Transverse colon (tissue), 4 donors: ENCODE measurements at regions not wholly inside any gene's neighbourhood (a gene's known extent, or its start where the extent isn't known, plus 50 kb on each side); places are given as distances from the start of the nearest gene placed in this dataset.

Experiments used
- DNase-seq: peaks from one replicate; pipeline ENCODE4 v3.0.0-alpha.2; 2019
- H3K27ac ChIP-seq, 4 donors: fragments of 200-600 bp; sonication (generic); 2 replicates each; pipeline ENCODE4 v1.5.1; 2016 to 2018; ENCODE audit warnings: inconsistent platforms in 4 of 4
- H3K27me3 ChIP-seq: fragments of 200-600 bp; sonication (generic); 2 replicates; pipeline ENCODE4 v1.5.1; 2017; ENCODE audit warnings: inconsistent platforms
- H3K36me3 ChIP-seq, 4 donors: fragments of 200-600 bp; sonication (generic); 2 replicates each; pipeline ENCODE4 v1.5.1; 2017 to 2019; ENCODE audit warnings: inconsistent platforms in 4 of 4
- H3K4me1 ChIP-seq, 4 donors: fragments of 200-600 bp; sonication (generic); 2 replicates each; pipeline ENCODE4 v1.5.1; 2017 to 2020; ENCODE audit warnings: inconsistent platforms in 4 of 4
- H3K4me3 ChIP-seq, 4 donors: fragments of 200-600 bp; sonication (generic); 1 replicate in 1 of 4; 2 replicates in 3 of 4; pipeline versions ENCODE4 v1.5.1 to v1.6.1; 2017 to 2019; ENCODE audit warnings: inconsistent platforms in 4 of 4
- H3K9me3 ChIP-seq, 2 donors: fragments of 200-600 bp; sonication (generic); 2 replicates each; pipeline ENCODE4 v1.5.1; 2017 to 2019; ENCODE audit warnings: inconsistent platforms in 2 of 2
- EP300 ChIP-seq: sonication (generic); formaldehyde crosslinking; IDR thresholded peaks from one replicate; pipeline ENCODE4 v1.6.1; 2017; ENCODE audit warnings: antibody characterized with exemption, low read depth
- POLR2A ChIP-seq: fragments of 450-650 bp; IDR thresholded peaks from one replicate; pipeline ENCODE4 v1.6.1; 2016; ENCODE audit warnings: antibody characterized with exemption, mild to moderate bottlenecking, moderate library complexity
- POLR2AphosphoS5 ChIP-seq, 3 donors: sonication (generic); formaldehyde crosslinking; IDR thresholded peaks; one replicate each; pipeline ENCODE4 v1.6.1; 2016; ENCODE audit warnings: antibody characterized with exemption in 3 of 3
- WGBS, 2 donors: methylation state at CpG; one replicate each; pipeline ENCODE4 v1.1.5; 2018; ENCODE audit warnings: low coverage in 1 of 2; 5-methylcytosine and 5-hydroxymethylcytosine counted together
- in situ Hi-C, 4 donors: fragments of 200-750 bp; cut with MboI; loops; one replicate each; pipeline versions ENCODE4 v1.15.0 to v1.15.1; 2017; ENCODE audit warnings: low sequenced_read_pairs in 3 of 4, low pct_ligation_motif_present in 1 of 4, low pct_unique_long_range_greater_than_20kb in 1 of 4
- intact Hi-C: fragments of 100-400 bp; cut with DNase I; formaldehyde crosslinking; loops from one replicate; pipeline ENCODE4 v1.15.1; 2023; ENCODE audit warnings: low total_unique reads
- TF ChIP-seq, protein P1 (sequence below), 5 experiments: fragments of 200-600 bp in 3 of 5; fragments of 450-650 bp in 2 of 5; sonication (generic) in 3 of 5; IDR thresholded peaks; 1 replicate in 2 of 5; 2 replicates in 3 of 5; pipeline ENCODE4 v1.5.1; 2016 to 2017; ENCODE audit warnings: antibody characterized with exemption in 5 of 5, inconsistent platforms in 3 of 5, mild to moderate bottlenecking in 2 of 5, moderate library complexity in 1 of 5

DNA sequence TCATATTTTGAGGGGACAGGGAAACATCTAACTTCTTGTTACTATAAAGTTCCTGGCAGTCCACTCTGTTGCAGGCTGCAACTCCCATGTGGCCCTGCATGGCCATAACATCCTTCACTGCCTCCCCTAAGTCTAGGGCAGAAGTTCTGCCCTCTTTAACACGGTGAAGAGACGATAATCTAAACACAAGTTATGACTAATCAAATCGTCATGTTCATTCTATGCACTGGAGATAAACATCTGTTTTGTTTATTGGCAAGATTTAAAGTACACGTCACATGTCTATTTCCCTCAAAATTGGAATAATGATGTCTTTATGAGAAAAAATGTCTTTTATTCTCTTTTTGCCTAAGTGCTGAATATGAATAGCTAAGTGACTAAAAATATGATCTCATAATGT lies 1629.4 kb downstream of the PCDH9 start:
- no peak overlapping the region for H3K4me3 ChIP-seq
- H3K4me1 ChIP-seq = no peaks in the 10 kb centered on the region
- H3K9me3 ChIP-seq = no peaks in the 10 kb centered on the region
- in situ Hi-C loops = no loop called here
- WGBS, 2 donors = 44 to 57% methylated on average over 4 of the region's 4 CpGs
- TF ChIP-seq POLR2A (no peak), EP300 (no peak), POLR2AphosphoS5 (IDR thresholded peaks at IDR 0.05) (no peak)
- TF ChIP-seq, protein P1, sequence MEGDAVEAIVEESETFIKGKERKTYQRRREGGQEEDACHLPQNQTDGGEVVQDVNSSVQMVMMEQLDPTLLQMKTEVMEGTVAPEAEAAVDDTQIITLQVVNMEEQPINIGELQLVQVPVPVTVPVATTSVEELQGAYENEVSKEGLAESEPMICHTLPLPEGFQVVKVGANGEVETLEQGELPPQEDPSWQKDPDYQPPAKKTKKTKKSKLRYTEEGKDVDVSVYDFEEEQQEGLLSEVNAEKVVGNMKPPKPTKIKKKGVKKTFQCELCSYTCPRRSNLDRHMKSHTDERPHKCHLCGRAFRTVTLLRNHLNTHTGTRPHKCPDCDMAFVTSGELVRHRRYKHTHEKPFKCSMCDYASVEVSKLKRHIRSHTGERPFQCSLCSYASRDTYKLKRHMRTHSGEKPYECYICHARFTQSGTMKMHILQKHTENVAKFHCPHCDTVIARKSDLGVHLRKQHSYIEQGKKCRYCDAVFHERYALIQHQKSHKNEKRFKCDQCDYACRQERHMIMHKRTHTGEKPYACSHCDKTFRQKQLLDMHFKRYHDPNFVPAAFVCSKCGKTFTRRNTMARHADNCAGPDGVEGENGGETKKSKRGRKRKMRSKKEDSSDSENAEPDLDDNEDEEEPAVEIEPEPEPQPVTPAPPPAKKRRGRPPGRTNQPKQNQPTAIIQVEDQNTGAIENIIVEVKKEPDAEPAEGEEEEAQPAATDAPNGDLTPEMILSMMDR (IDR thresholded peaks at IDR 0.05) = no peak
- H3K27me3 ChIP-seq = no peaks in the 10 kb centered on the region
- DNase-seq = no peak
- H3K27ac ChIP-seq = no peak overlapping the region
- no peaks in the 10 kb centered on the region for H3K36me3 ChIP-seq
- intact Hi-C loops = no loop called here

DNA sequence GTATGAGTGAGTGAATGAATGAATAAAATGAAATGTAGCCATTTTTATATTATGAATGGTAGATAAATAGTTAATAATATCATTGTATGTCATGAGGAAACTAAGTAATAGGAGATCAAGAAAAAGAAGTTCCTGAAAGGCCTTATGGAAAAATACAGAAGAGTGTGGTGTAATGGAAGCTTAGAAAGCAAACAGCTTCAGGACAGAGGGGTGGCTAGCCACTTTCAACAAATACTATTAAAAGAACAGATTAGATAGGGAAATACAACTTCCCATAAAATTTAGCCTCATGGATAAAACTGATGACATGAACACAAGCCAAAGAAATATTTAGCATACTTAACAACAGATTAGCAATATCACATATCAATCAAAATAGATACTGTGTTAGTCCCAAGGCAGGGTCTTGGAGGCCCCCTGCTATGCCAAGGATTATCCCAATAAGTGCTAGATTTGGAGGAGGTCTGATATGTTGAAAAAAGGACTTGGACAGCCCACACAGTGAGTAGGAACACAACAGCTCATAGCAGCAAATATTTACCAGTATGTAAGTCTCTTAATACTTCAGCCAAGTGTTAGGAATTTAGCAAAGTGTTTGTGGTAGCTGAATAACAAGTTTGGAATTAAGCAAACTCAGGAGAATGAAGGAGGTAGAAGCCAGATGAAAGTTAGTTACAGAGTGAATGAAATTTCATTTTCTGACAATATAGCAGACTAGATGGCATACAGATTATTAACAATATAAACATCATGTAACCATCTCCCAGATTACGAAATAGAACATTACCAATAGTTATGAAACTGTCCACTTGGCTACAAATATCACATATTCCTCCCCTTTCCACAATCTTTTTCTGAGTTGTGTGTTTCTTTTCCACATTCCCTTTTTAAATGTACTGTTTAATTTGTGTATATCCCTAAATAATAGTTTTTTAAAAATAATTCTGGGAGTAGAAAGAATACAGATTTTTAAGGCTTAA lies 1632.0 kb downstream of the PCDH9 start:
- DNase-seq = no peak
- Histone ChIP-seq H3K27me3 (no peaks in the 10 kb centered on the region), H3K4me3 (no peak overlapping the region), H3K27ac (no peak overlapping the region), H3K4me1 (no peaks in the 10 kb centered on the region), H3K9me3 (no peaks in the 10 kb centered on the region), H3K36me3 (no peaks in the 10 kb centered on the region)
- WGBS, 2 donors = 43 to 88% methylated on average over 1 of the region's 1 CpG
- intact Hi-C loops (no loop called here), in situ Hi-C loops (no loop called here)
- TF ChIP-seq EP300 = no peak
- TF ChIP-seq POLR2AphosphoS5 (IDR thresholded peaks at IDR 0.05) = no peak
- TF ChIP-seq, protein P1 (IDR thresholded peaks at IDR 0.05) = no peak
- no peak for TF ChIP-seq POLR2A

DNA sequence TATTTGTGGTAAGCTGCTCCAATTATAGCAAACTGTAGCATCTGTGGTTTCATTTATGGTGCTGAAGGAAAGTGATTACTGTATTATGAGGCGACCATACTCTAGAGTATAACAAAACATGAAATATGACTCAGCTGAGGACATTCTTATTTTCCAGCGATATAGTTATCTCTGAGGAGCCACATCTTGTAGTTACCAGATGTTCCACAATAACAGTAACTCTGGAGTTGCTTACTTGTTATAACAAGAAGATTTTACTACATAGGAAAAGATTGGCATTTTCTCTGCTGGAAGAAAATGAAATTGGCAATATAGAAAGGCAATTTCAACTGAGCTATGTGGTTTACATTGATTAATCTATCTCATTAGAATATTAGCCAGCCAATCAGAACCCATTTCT lies 1634.2 kb downstream of the PCDH9 start:
- TF ChIP-seq POLR2A = no peak
- TF ChIP-seq, protein P1 (IDR thresholded peaks at IDR 0.05) = no peak
- TF ChIP-seq POLR2AphosphoS5 (IDR thresholded peaks at IDR 0.05) = no peak
- TF ChIP-seq EP300 = no peak
- WGBS, 2 donors = 74% methylated on average over 2 of the region's 2 CpGs
- H3K27me3 ChIP-seq = no peaks in the 10 kb centered on the region
- DNase-seq = no peak
- H3K36me3 ChIP-seq = no peaks in the 10 kb centered on the region
- no peaks in the 10 kb centered on the region for H3K9me3 ChIP-seq
- intact Hi-C loops (no loop called here), in situ Hi-C loops (no loop called here)
- no peaks in the 10 kb centered on the region for H3K4me1 ChIP-seq
- no peak overlapping the region for H3K27ac ChIP-seq
- no peak overlapping the region for H3K4me3 ChIP-seq

DNA sequence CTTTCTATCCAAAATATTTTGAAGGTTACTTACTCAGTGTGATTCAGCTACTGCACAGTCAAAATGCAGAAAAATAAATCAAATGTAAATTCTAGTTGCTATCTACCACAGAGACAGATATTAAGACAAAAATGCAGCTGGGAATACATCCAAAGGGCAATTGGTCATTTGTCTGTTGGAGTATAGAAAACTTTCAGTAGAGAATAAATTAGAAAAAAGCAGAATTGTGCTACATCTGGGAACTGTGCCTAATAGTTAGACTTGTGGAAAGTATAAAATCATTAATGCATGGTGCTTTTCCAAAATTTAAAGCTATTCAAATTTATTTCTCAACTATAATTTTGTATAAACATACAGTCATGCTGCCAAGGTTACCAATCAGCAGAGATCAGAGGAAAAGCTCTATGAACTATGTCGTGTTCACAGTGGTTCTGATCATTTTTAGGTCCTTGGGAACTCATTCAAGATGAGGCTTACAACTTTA lies 1635.8 kb downstream of the PCDH9 start:
- in situ Hi-C loops (no loop called here), intact Hi-C loops (no loop called here)
- no peak for DNase-seq
- Histone ChIP-seq H3K36me3 (no peaks in the 10 kb centered on the region), H3K4me1 (no peaks in the 10 kb centered on the region), H3K9me3 (no peaks in the 10 kb centered on the region), H3K27ac (no peak overlapping the region), H3K27me3 (no peaks in the 10 kb centered on the region), H3K4me3 (no peak overlapping the region)
- WGBS, 2 donors = 33 to 43% methylated on average over 1 of the region's 1 CpG
- TF ChIP-seq, protein P1 (IDR thresholded peaks at IDR 0.05) = no peak
- TF ChIP-seq POLR2AphosphoS5 (IDR thresholded peaks at IDR 0.05) = no peak
- no peak for TF ChIP-seq POLR2A
- no peak for TF ChIP-seq EP300
